Progenitor cell of endocrine pancreas (in vitro differentiated cells): ENCODE measurements at regions not wholly inside any gene's neighbourhood (a gene's known extent, or its start where the extent isn't known, plus 50 kb on each side); places are given as distances from the start of the nearest gene placed in this dataset.

Experiments
- DNase-seq: peaks from one replicate; pipeline ENCODE4 v3.0.0; 2021; ENCODE audit warnings: low spot score; ENCODE audit not compliant: unreplicated experiment
- H3K27ac Mint-ChIP-seq: 2 replicates; pipeline ENCODE4 v1.8.0; 2021; ENCODE audit warnings: mild to moderate bottlenecking, moderate library complexity, mixed read lengths
- H3K27me3 Mint-ChIP-seq: 2 replicates; pipeline ENCODE4 v1.8.0; 2021; ENCODE audit warnings: mixed read lengths
- H3K36me3 Mint-ChIP-seq: 2 replicates; pipeline ENCODE4 v1.8.0; 2022; ENCODE audit warnings: mixed read lengths; ENCODE audit not compliant: insufficient read depth
- H3K4me1 Mint-ChIP-seq: 2 replicates; pipeline ENCODE4 v1.8.0; 2021; ENCODE audit warnings: low read depth, mixed read lengths
- H3K4me3 Mint-ChIP-seq: 2 replicates; pipeline ENCODE4 v1.8.0; 2021; ENCODE audit warnings: low read depth, mild to moderate bottlenecking, moderate library complexity, mixed read lengths
- H3K9me3 Mint-ChIP-seq: 2 replicates; pipeline ENCODE4 v1.8.0; 2021; ENCODE audit warnings: low read depth, mixed read lengths
- TF ChIP-seq, protein P1 (sequence below): fragments of 200-600 bp; sonication (generic); IDR thresholded peaks from one replicate; pipeline ENCODE4 v1.5.0; 2021; ENCODE audit warnings: antibody characterized with exemption, mild to moderate bottlenecking; ENCODE audit not compliant: unreplicated experiment

DNA sequence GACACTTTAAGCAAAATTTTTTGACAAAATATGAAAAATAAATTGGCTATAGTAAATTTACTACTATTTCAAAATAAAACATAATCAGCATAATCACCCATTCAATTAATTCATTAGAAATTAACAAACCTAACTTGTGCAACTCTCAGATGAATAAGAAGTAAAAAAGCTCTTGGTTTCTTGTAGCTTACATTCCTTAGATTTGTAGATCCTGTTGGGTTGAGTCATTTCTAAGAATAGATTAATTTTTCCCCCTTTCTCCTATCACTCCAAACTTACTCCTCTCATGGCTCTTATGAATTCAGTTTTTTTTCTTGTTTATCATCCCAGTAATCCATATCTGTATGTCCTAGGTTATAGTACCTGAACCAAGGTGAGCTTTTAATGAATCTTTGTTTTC lies 230.9 kb upstream of the LRIG3 start:
- TF ChIP-seq, protein P1, sequence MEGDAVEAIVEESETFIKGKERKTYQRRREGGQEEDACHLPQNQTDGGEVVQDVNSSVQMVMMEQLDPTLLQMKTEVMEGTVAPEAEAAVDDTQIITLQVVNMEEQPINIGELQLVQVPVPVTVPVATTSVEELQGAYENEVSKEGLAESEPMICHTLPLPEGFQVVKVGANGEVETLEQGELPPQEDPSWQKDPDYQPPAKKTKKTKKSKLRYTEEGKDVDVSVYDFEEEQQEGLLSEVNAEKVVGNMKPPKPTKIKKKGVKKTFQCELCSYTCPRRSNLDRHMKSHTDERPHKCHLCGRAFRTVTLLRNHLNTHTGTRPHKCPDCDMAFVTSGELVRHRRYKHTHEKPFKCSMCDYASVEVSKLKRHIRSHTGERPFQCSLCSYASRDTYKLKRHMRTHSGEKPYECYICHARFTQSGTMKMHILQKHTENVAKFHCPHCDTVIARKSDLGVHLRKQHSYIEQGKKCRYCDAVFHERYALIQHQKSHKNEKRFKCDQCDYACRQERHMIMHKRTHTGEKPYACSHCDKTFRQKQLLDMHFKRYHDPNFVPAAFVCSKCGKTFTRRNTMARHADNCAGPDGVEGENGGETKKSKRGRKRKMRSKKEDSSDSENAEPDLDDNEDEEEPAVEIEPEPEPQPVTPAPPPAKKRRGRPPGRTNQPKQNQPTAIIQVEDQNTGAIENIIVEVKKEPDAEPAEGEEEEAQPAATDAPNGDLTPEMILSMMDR: no peak
- no peak for DNase-seq
- Mint-ChIP-seq H3K27ac (no peak overlapping the region), H3K36me3 (no peaks in the 10 kb centered on the region), H3K9me3 (peaks cover 9% of the 10 kb centered on the region), H3K4me1 (no peaks in the 10 kb centered on the region), H3K4me3 (no peak overlapping the region), H3K27me3 (no peaks in the 10 kb centered on the region)

DNA sequence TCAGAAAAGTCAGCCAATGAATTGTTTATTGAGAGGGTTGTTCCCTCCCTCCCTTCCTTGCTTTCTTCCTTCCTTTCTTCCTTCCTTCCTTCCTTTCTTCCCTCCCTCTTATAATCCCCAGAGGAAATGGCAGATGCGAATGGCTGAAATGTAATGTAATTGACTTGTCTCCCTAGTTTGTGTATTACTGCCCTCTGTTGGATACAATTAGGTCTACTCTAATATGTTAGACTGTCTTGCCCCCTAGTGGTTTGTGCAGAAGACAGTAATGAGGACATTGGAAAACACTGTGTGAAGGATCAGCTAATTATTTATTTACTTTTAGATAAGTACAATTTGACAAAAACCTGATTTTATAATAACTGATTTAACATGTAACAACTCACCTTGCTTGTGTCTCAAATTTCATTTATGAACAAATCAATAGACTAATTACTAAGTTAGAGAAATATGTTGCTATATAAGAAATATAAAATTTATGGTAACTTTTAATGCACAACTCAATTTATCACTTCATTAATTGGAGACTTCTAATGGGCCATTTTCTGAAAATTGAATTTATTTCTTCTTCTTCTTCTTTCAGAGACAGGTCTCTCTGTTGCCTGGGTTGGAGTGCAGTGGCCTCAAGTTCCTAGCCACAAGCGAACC lies 229.8 kb upstream of the LRIG3 start:
- no peak for DNase-seq
- no peaks in the 10 kb centered on the region for H3K27me3 Mint-ChIP-seq
- peaks cover 6% of the 10 kb centered on the region for H3K9me3 Mint-ChIP-seq
- TF ChIP-seq, protein P1: peak; percentile 99
- no peaks in the 10 kb centered on the region for H3K4me1 Mint-ChIP-seq
- no peak overlapping the region for H3K27ac Mint-ChIP-seq
- H3K36me3 Mint-ChIP-seq: no peaks in the 10 kb centered on the region
- no peak overlapping the region for H3K4me3 Mint-ChIP-seq

DNA sequence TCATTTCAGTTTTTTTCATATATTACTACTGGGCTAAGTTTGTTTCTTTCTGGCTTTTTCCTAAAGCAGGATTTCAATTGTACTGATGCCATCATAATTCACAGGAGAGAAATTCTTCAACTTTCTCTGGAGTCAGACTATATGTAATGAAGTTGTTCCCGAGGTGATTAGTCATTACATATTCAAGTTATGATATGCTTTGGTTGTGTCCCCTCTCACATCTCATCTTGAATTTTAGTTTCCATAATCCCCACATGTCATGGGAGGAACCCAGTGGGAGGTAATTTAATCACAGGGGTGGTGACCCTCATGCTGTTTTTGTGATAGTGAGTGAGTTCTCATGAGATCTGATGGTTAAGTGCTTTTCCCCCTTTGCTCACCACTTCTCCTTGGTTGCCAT lies 227.5 kb upstream of the LRIG3 start:
- TF ChIP-seq, protein P1: no peak
- Mint-ChIP-seq H3K4me3 (no peak overlapping the region), H3K36me3 (no peaks in the 10 kb centered on the region), H3K27me3 (no peaks in the 10 kb centered on the region), H3K4me1 (no peaks in the 10 kb centered on the region), H3K9me3 (no peaks in the 10 kb centered on the region), H3K27ac (no peak overlapping the region)
- DNase-seq: no peak

DNA sequence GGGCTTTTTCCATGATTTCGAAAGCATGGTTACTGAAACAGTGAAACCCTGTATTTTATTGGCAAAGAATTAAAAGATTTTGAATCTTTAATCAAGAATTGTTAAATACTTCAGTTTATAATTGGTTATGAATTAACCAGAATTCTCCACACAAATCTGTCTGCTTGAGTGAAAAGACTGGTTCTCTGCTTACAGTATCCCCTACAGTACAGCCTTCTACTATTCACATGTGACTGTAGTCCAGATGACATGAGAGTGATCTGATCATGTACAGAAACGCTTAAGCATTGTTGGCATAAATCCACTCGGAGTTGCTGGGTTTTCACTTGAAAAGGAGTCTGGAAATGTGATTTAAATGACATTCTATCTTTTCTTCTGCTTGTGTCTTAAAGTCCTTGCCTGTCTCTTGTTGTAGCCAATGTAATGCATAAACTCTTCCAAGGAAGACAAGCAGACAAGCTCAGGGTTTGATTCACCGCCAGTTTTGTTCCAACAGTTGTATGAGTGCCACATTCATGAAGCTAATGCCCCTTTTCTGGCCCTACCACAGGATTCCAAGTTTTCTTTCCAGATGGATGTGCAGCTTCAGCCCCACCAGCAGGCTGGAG lies 222.0 kb upstream of the LRIG3 start:
- H3K27ac Mint-ChIP-seq: no peak overlapping the region
- H3K4me1 Mint-ChIP-seq: no peaks in the 10 kb centered on the region
- H3K9me3 Mint-ChIP-seq: no peaks in the 10 kb centered on the region
- TF ChIP-seq, protein P1: no peak
- H3K4me3 Mint-ChIP-seq: no peak overlapping the region
- DNase-seq: no peak
- no peaks in the 10 kb centered on the region for H3K27me3 Mint-ChIP-seq
- H3K36me3 Mint-ChIP-seq: no peaks in the 10 kb centered on the region

DNA sequence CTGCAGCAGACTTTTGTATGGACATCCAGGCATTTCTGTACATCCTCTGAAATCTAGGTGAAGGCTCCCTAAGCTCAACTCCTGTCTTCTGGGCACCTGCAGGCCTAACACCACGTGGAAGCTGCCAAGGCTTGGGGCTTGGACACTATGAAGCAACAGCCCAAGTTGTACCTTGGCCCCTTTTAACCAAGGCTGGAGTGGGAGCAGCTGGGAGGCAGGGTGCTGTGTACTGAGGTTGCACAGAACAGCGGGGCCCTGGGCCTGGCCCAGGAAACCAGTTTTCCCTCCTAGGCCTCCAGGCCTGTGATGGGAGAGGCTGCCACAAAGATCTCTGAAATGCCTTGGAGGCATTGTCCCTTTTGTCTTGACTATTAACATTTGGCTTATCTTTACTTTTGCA lies 214.4 kb upstream of the LRIG3 start:
- Mint-ChIP-seq H3K36me3 (no peaks in the 10 kb centered on the region), H3K4me3 (no peak overlapping the region), H3K27me3 (no peaks in the 10 kb centered on the region), H3K9me3 (peaks cover 18% of the 10 kb centered on the region), H3K4me1 (peaks cover 11% of the 10 kb centered on the region), H3K27ac (no peak overlapping the region)
- DNase-seq: no peak
- TF ChIP-seq, protein P1: no peak
